H1 (cell line): ENCODE measurements at regions not wholly inside any gene's neighbourhood (a gene's known extent, or its start where the extent isn't known, plus 50 kb on each side); places are given as distances from the start of the nearest gene placed in this dataset.

Experiments
- CTCF ChIA-PET: fragments of 300-600 bp; sonication (Branson Sonifier 250); formaldehyde crosslinking; loops from one replicate; lab custom pipeline; 2021; ENCODE audit not compliant: partially characterized antibody; lab: Charles Lee
- POLR2A ChIA-PET: fragments of 300-600 bp; sonication (Branson Sonifier 250); formaldehyde crosslinking; loops from one replicate; lab custom pipeline; 2021; ENCODE audit warnings: inconsistent platforms; ENCODE audit not compliant: partially characterized antibody; lab: Charles Lee
- DNase-seq, 2 experiments: peaks; one replicate each; pipeline versions ENCODE4 v3.0.0 to v3.0.0-alpha.2; 2010 to 2022; ENCODE audit warnings: low spot score in 2 of 2, low read depth in 1 of 2, mixed read lengths in 1 of 2
- FAIRE-seq: peaks from 2 replicates; lab custom pipeline; 2011; peaks lifted over from hg19 to GRCh38; lab: Jason Lieb, UNC
- H2AFZ ChIP-seq: 2 replicates; pipeline ENCODE4 v1.8.1; 2012; ENCODE audit warnings: low read length, inconsistent platforms
- H2AK5ac ChIP-seq: 2 replicates; pipeline ENCODE4 v1.6.1; 2013; ENCODE audit warnings: low read depth, low read length
- H2BK120ac ChIP-seq: replicated peaks from 2 replicates; pipeline ENCODE3; 2013; ENCODE audit warnings: low read depth, low read length, inconsistent platforms
- H2BK12ac ChIP-seq: 2 replicates; pipeline ENCODE4 v1.6.1; 2013; ENCODE audit warnings: low read depth, low read length
- H2BK15ac ChIP-seq: 2 replicates; pipeline ENCODE4 v1.6.1; 2013; ENCODE audit warnings: low read length
- H2BK20ac ChIP-seq: 2 replicates; pipeline ENCODE4 v1.6.1; 2013; ENCODE audit warnings: low read length
- H2BK5ac ChIP-seq: 2 replicates; pipeline ENCODE4 v1.6.1; 2013; ENCODE audit warnings: low read depth, low read length
- H3K14ac ChIP-seq: 2 replicates; pipeline ENCODE4 v1.6.1; 2013; ENCODE audit warnings: inconsistent platforms; ENCODE audit not compliant: insufficient read length
- H3K18ac ChIP-seq: 2 replicates; pipeline ENCODE4 v1.6.1; 2013; ENCODE audit warnings: low read length; ENCODE audit errors: extremely low read depth
- H3K23ac ChIP-seq: 2 replicates; pipeline ENCODE4 v1.6.1; 2013; ENCODE audit warnings: inconsistent platforms; ENCODE audit not compliant: insufficient read length
- H3K23me2 ChIP-seq: 2 replicates; pipeline ENCODE4 v1.6.1; 2013; ENCODE audit warnings: low read depth, low read length
- H3K27ac ChIP-seq: 2 replicates; pipeline ENCODE4 v1.6.1; 2011; ENCODE audit warnings: low read depth, low read length, inconsistent platforms
- H3K27me3 ChIP-seq, 4 experiments: replicated peaks in 1 of 4; 1 replicate in 1 of 4; 2 replicates in 3 of 4; pipeline versions ENCODE4 v1.6.1 to v1.8.1; 2011 to 2013; ENCODE audit warnings: low read length in 3 of 4, mild to moderate bottlenecking in 3 of 4, inconsistent platforms in 2 of 4, mixed read lengths in 2 of 4, moderate library complexity in 1 of 4; ENCODE audit not compliant: control insufficient read depth in 3 of 4, insufficient read depth in 3 of 4; ENCODE audit errors: extremely low read depth in 1 of 4
- H3K36me3 ChIP-seq, 4 experiments: 2 replicates each; pipeline versions ENCODE4 v1.6.1 to v1.8.1; 2011 to 2013; ENCODE audit warnings: mild to moderate bottlenecking in 4 of 4, low read length in 3 of 4, moderate library complexity in 2 of 4, control low read depth in 1 of 4, inconsistent platforms in 1 of 4; ENCODE audit not compliant: insufficient read depth in 4 of 4, control insufficient read depth in 2 of 4
- H3K4ac ChIP-seq: replicated peaks from 2 replicates; pipeline ENCODE3; 2013; ENCODE audit warnings: low read length, low read depth, mixed read lengths, inconsistent platforms; ENCODE audit not compliant: insufficient read length
- H3K4me1 ChIP-seq, 4 experiments: replicated peaks in 1 of 4; 1 replicate in 1 of 4; 2 replicates in 3 of 4; pipeline versions ENCODE4 v1.6.1 to v1.8.1; 2011 to 2013; ENCODE audit warnings: low read length in 3 of 4, inconsistent platforms in 2 of 4, mixed read lengths in 1 of 4; ENCODE audit not compliant: insufficient read depth in 4 of 4, control insufficient read depth in 3 of 4
- H3K4me2 ChIP-seq, 2 experiments: 2 replicates each; pipeline versions ENCODE4 v1.6.1 to v1.8.1; 2011 to 2013; ENCODE audit warnings: low read depth in 2 of 2, low read length in 2 of 2, control low read depth in 1 of 2, inconsistent platforms in 1 of 2, mild to moderate bottlenecking in 1 of 2; ENCODE audit not compliant: insufficient read depth in 1 of 2
- H3K4me3 ChIP-seq, 4 experiments: fragments of 200-600, 300-600 bp in 1 of 4; sonication (generic), shearing (Covaris generic), sonication (Bioruptor Twin) in 1 of 4; 2 replicates each; pipeline versions ENCODE4 v1.5.1 to v1.8.1; 2011 to 2016; ENCODE audit warnings: low read length in 4 of 4, low read depth in 3 of 4, control low read depth in 2 of 4, inconsistent platforms in 2 of 4, mild to moderate bottlenecking in 2 of 4, mixed read lengths in 1 of 4, moderate library complexity in 1 of 4; ENCODE audit not compliant: insufficient read depth in 2 of 4; ENCODE audit errors: extremely low read depth in 1 of 4
- H3K56ac ChIP-seq: replicated peaks from 2 replicates; pipeline ENCODE3; 2013; ENCODE audit warnings: low read depth, mild to moderate bottlenecking, mixed read lengths, low read length, inconsistent platforms; ENCODE audit not compliant: insufficient read length
- H3K79me1 ChIP-seq: 2 replicates; pipeline ENCODE4 v1.6.1; 2013; ENCODE audit warnings: low read depth, low read length, control low read depth
- H3K79me2 ChIP-seq, 2 experiments: 2 replicates each; pipeline versions ENCODE4 v1.6.1 to v1.8.1; 2012 to 2013; ENCODE audit warnings: low read length in 2 of 2, mild to moderate bottlenecking in 2 of 2, inconsistent platforms in 1 of 2; ENCODE audit not compliant: insufficient read depth in 2 of 2, control insufficient read depth in 1 of 2
- H3K9ac ChIP-seq, 4 experiments: replicated peaks in 1 of 4; 1 replicate in 1 of 4; 2 replicates in 3 of 4; pipeline versions ENCODE4 v1.6.1 to v1.8.1; 2011 to 2013; ENCODE audit warnings: low read depth in 3 of 4, low read length in 3 of 4, control low read depth in 2 of 4, mild to moderate bottlenecking in 2 of 4, moderate library complexity in 2 of 4, inconsistent platforms in 1 of 4; ENCODE audit errors: extremely low read depth in 1 of 4
- H3K9me3 ChIP-seq, 2 experiments: 2 replicates each; pipeline versions ENCODE4 v1.6.1 to v1.8.1; 2012 to 2013; ENCODE audit warnings: mild to moderate bottlenecking in 2 of 2, moderate library complexity in 2 of 2, control low read depth in 1 of 2, inconsistent platforms in 1 of 2, low read depth in 1 of 2, low read length in 1 of 2, mixed read lengths in 1 of 2; ENCODE audit not compliant: insufficient read depth in 2 of 2
- H4K20me1 ChIP-seq, 2 experiments: replicated peaks in 1 of 2; 2 replicates each; pipeline versions ENCODE3 to v1.8.1; 2011 to 2013; ENCODE audit warnings: inconsistent platforms in 2 of 2, low read length in 2 of 2, mild to moderate bottlenecking in 1 of 2; ENCODE audit not compliant: insufficient read depth in 2 of 2, control insufficient read depth in 1 of 2
- H4K5ac ChIP-seq: 2 replicates; pipeline ENCODE4 v1.6.1; 2013; ENCODE audit warnings: low read length, low read depth, mixed read lengths, inconsistent platforms; ENCODE audit not compliant: insufficient read length
- H4K8ac ChIP-seq: 2 replicates; pipeline ENCODE4 v1.8.0; 2013; ENCODE audit warnings: mild to moderate bottlenecking, moderate library complexity, low read length, inconsistent platforms; ENCODE audit not compliant: insufficient read depth; ENCODE audit errors: extremely low read depth
- H4K91ac ChIP-seq: replicated peaks from 2 replicates; pipeline ENCODE3; 2013; ENCODE audit warnings: low read length, mixed read lengths, inconsistent platforms; ENCODE audit not compliant: insufficient read length
- BCL11A ChIP-seq, 2 experiments: IDR thresholded peaks; one replicate each; pipeline ENCODE4 v1.6.1; 2011; ENCODE audit warnings: low read depth in 2 of 2, low read length in 2 of 2, mild to moderate bottlenecking in 2 of 2
- EP300 ChIP-seq, 2 experiments: IDR thresholded peaks; 1 replicate in 1 of 2; 2 replicates in 1 of 2; pipeline ENCODE4 v1.6.1; 2011 to 2012; ENCODE audit warnings: low read depth in 2 of 2, low read length in 2 of 2, mild to moderate bottlenecking in 2 of 2, borderline replicate concordance in 1 of 2, inconsistent platforms in 1 of 2, moderate library complexity in 1 of 2
- GABPA ChIP-seq: IDR thresholded peaks from 2 replicates; pipeline ENCODE4 v1.6.1; 2011; ENCODE audit warnings: mild to moderate bottlenecking, low read length, moderate library complexity, borderline replicate concordance; ENCODE audit not compliant: insufficient read depth
- RFX5 ChIP-seq: IDR thresholded peaks from 2 replicates; pipeline ENCODE4 v1.6.1; 2011; ENCODE audit warnings: low read depth, low read length, improper control_type of control experiment, borderline replicate concordance
- SUZ12 ChIP-seq: fragments of 200-600 bp; sonication (generic); IDR thresholded peaks from 2 replicates; pipeline ENCODE4 v1.6.1; 2012; ENCODE audit warnings: mild to moderate bottlenecking, inconsistent platforms, low read length, moderate library complexity, mixed read lengths
- WGBS, 2 experiments: shearing (Covaris generic) in 1 of 2; methylation state at CpG; one replicate each; pipeline versions ENCODE4 v1.1.6 to v1.1.7; 2013 to 2015; ENCODE audit warnings: low lambda C conversion rate in 2 of 2, mixed read lengths in 2 of 2, inconsistent platforms in 1 of 2, low coverage in 1 of 2, missing lambda C conversion rate in 1 of 2; ENCODE audit not compliant: insufficient replicate concordance in 2 of 2, insufficient coverage in 1 of 2, insufficient read length in 1 of 2; ENCODE audit errors: extremely low coverage in 1 of 2, missing lambda C conversion rate in 1 of 2; 5-methylcytosine and 5-hydroxymethylcytosine counted together

- Histone ChIP-seq H3K4me3 (no peak overlapping the region), H2BK12ac (no peak overlapping the region), H3K9ac (no peak overlapping the region), H3K9me3 (no peaks in the 10 kb centered on the region), H4K5ac (no peak overlapping the region), H3K27ac (no peak overlapping the region), H3K79me1 (no peaks in the 10 kb centered on the region), H3K79me2 (no peaks in the 10 kb centered on the region), H4K91ac (no peak overlapping the region), H3K4ac (no peak overlapping the region), H2BK15ac (no peak overlapping the region), H3K23ac (no peak overlapping the region), H2AK5ac (no peak overlapping the region), H3K4me2 (no peak overlapping the region), H3K56ac (no peak overlapping the region), H2BK120ac (no peak overlapping the region), H3K36me3 (no peaks in the 10 kb centered on the region), H3K4me1 (no peaks in the 10 kb centered on the region), H3K18ac (no peak overlapping the region), H3K27me3 (no peaks in the 10 kb centered on the region), H4K20me1 (no peaks in the 10 kb centered on the region), H2AFZ (no peak overlapping the region), H2BK20ac (no peak overlapping the region), H4K8ac (no peak overlapping the region), H3K14ac (no peak overlapping the region), H3K23me2 (no peaks in the 10 kb centered on the region), H2BK5ac (no peak overlapping the region)
- WGBS, 2 experiments = 90% methylated on average over 2 of the region's 2 CpGs; no CpG with 5 or more reads in 1 of the 2 experiments
- ChIA-PET POLR2A (no interaction called here), CTCF (interaction anchor here (0.9 to 1.7 kb wide), 4 partner anchors 9 to 73 kb away, joined by 3 to 5 read pairs (median 4); no protein-coding TSS in a partner anchor)
- DNase-seq = no peak
- no peak for FAIRE-seq
- TF ChIP-seq SUZ12 = no peak
- TF ChIP-seq EP300 (IDR thresholded peaks at IDR 0.05; ENCODE audit: borderline replicate concordance in 1 of 2, low read depth in 2 of 2, low read length in 2 of 2) = no peak
- TF ChIP-seq BCL11A (IDR thresholded peaks at IDR 0.05; ENCODE audit: low read depth in 2 of 2, low read length in 2 of 2) = no peak
- no peak for TF ChIP-seq RFX5
- no peak for TF ChIP-seq GABPA
- TF ChIP-seq, all 59 proteins: peak for 0
Measured at GRCh38 chr3:70137366-70137765, 137.8 kb downstream of the SAMMSON start.
